ENCODE measurements at regions not wholly inside any gene's neighbourhood (a gene's known extent, or its start where the extent isn't known, plus 50 kb on each side); places are given as distances from the start of the nearest gene placed in this dataset.

- no peak overlapping the region for H3T11ph ChIP-seq (ENCODE audit: low read length)
- no peak overlapping the region for H3K4ac ChIP-seq (ENCODE audit: low read depth, low read length)
- H2BK120ac ChIP-seq (ENCODE audit: low read depth, low read length, poor library complexity, severe bottlenecking), result no peak overlapping the region
- DNase-seq, result no peak
- H3K18ac ChIP-seq (ENCODE audit: insufficient read length, low read depth, low read length), result no peak overlapping the region
- H3K9me3 Mint-ChIP-seq, result peaks cover 0 to 4% of the 10 kb centered on the region in 2 experiments; a peak in 2 of 5 replicates
- peaks cover 2% of the 10 kb centered on the region for H3K9me3 ChIP-seq (ENCODE audit: control insufficient read depth, low read depth, low read length)
- no peak overlapping the region for H3K9ac ChIP-seq (ENCODE audit: extremely low read depth, insufficient read length, low read length)
- no peak overlapping the region for H2BK20ac ChIP-seq (ENCODE audit: low read depth, low read length, poor library complexity, severe bottlenecking)
- H2BK15ac ChIP-seq (ENCODE audit: low read depth, low read length), result no peak overlapping the region
- H3K27ac Mint-ChIP-seq, result no peak overlapping the region
- no CpG with 5 or more reads among the region's 21 CpGs for WGBS (ENCODE audit: extremely low coverage, insufficient read length, low lambda C conversion rate)
- H4K91ac ChIP-seq (ENCODE audit: insufficient read length, low read depth, low read length), result no peak overlapping the region
- no peak overlapping the region for H3K27ac ChIP-seq (ENCODE audit: insufficient read length, low read depth, low read length)
- H2AFZ ChIP-seq (ENCODE audit: low read length), result no peak overlapping the region
- no peaks in the 10 kb centered on the region for H3K27me3 ChIP-seq (ENCODE audit: insufficient read depth, low read length)
- no peak overlapping the region for H2AK5ac ChIP-seq (ENCODE audit: insufficient read length, low read length)
- no peak overlapping the region for H2BK5ac ChIP-seq (ENCODE audit: insufficient read length, low read length)
- no peaks in the 10 kb centered on the region for H4K20me1 ChIP-seq (ENCODE audit: control insufficient read depth, insufficient read depth, insufficient read length)
- no peak overlapping the region for H3K23ac ChIP-seq (ENCODE audit: insufficient read length, low read depth, low read length)
- H3K4me1 ChIP-seq (ENCODE audit: insufficient read depth, low read length), result no peaks in the 10 kb centered on the region
- peaks cover 15% of the 10 kb centered on the region for H3K27me3 Mint-ChIP-seq (ENCODE audit: low read depth)
- no peak overlapping the region for H3K56ac ChIP-seq (ENCODE audit: insufficient read length, low read depth, low read length)
- peaks cover 17 to 18% of the 10 kb centered on the region in 2 experiments for H3K4me1 Mint-ChIP-seq
- H4K8ac ChIP-seq (replicated peaks; ENCODE audit: insufficient read length, low read depth, low read length), result no peak overlapping the region
- no peaks in the 10 kb centered on the region for H3K36me3 Mint-ChIP-seq (ENCODE audit: insufficient read depth in 1 of 3, low read depth in 3 of 3)
- no peaks in the 10 kb centered on the region for H3K79me1 ChIP-seq (ENCODE audit: insufficient read depth, low read depth, low read length, poor library complexity, severe bottlenecking)
- H3K4me2 ChIP-seq (ENCODE audit: insufficient read depth, insufficient read length, low read length), result no peak overlapping the region
- no peaks in the 10 kb centered on the region for H3K79me2 ChIP-seq (ENCODE audit: insufficient read depth, low read length)
- H3K23me2 ChIP-seq (ENCODE audit: insufficient read length, low read depth, low read length, poor library complexity, severe bottlenecking), result no peaks in the 10 kb centered on the region
- no peak overlapping the region for H3K4me3 Mint-ChIP-seq
- no peak overlapping the region for H3K14ac ChIP-seq (ENCODE audit: insufficient read depth, low read length)
- H4K5ac ChIP-seq (ENCODE audit: insufficient read length, low read depth, low read length), result no peak overlapping the region
- no peak overlapping the region for H2BK12ac ChIP-seq (ENCODE audit: insufficient read length, low read depth, low read length)
- TF ChIP-seq, protein P1, sequence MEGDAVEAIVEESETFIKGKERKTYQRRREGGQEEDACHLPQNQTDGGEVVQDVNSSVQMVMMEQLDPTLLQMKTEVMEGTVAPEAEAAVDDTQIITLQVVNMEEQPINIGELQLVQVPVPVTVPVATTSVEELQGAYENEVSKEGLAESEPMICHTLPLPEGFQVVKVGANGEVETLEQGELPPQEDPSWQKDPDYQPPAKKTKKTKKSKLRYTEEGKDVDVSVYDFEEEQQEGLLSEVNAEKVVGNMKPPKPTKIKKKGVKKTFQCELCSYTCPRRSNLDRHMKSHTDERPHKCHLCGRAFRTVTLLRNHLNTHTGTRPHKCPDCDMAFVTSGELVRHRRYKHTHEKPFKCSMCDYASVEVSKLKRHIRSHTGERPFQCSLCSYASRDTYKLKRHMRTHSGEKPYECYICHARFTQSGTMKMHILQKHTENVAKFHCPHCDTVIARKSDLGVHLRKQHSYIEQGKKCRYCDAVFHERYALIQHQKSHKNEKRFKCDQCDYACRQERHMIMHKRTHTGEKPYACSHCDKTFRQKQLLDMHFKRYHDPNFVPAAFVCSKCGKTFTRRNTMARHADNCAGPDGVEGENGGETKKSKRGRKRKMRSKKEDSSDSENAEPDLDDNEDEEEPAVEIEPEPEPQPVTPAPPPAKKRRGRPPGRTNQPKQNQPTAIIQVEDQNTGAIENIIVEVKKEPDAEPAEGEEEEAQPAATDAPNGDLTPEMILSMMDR (conservative IDR thresholded peaks at IDR 0.05), result no peak
Measured at GRCh38 chr13:111508164-111508870, 187.9 kb downstream of the TEX29 start.
